Fibroblast of villous mesenchyme (primary cell): ENCODE measurements at regions not wholly inside any gene's neighbourhood (a gene's known extent, or its start where the extent isn't known, plus 50 kb on each side); places are given as distances from the start of the nearest gene placed in this dataset.

Source experiments
- DNase-seq: peaks from one replicate; pipeline ENCODE4 v3.0.0-alpha.2; 2010; ENCODE audit warnings: low read depth
- H3K4me3 ChIP-seq: 2 replicates; pipeline ENCODE4 v1.5.1; 2011; ENCODE audit warnings: low read depth, mild to moderate bottlenecking, low read length
- CTCF ChIP-seq: IDR thresholded peaks from 2 replicates; pipeline ENCODE4 v1.5.1; 2012; ENCODE audit warnings: low read depth, mild to moderate bottlenecking, low read length; ENCODE audit not compliant: insufficient read depth

- no peak for DNase-seq
- TF ChIP-seq CTCF = no peak
- H3K4me3 ChIP-seq = no peak overlapping the region
Measured at GRCh38 chr2:234198976-234199375, 148.5 kb downstream of the SPP2 start.

DNA sequence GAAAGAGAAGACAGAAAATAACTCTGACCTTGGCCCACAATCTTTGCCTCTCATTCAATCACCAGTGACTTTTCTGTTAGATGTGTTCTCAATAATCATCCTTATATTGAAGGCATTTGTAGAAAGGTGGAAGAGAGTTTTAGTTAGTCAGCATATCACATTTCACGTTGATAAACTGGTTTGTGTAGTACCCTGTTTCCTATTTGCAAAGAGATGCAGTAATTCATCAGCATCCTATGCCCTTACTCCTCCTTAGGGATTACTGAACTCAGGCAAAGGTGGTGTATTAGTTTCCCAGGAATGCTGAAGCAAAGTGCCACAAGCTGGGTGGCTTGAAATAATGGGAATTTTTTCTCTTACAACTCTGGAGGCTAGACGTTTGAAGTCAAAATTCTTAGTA, 145.0 kb downstream of the SPP2 start:
- no peak for DNase-seq
- H3K4me3 ChIP-seq = no peak overlapping the region
- TF ChIP-seq CTCF = no peak

DNA sequence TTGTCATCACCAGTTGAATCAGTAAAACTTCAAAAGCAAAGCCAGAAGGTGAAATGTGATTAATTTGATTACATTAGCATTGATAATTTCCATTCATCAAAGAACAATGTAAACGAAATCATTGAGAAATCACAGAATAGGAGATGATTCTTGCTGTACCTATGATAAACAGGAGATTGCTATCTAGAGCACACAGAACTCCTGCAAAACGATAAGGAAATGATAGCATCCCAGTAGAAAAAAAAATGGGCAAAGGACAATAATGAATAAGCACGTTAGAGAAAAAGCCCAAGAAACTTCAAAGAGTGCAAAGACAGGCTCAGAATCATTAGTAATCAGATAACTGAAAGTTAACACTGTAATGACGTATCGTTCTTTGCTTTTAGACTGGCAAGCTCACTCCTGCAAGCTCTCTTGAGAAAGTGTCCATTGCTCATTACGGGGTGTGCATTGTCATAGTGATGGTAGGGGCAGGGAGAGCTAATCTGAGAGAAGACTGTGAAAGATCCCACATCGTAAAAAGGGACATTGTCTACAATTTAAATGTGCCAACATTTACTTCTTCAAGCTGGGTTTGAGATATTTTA, 143.6 kb downstream of the SPP2 start:
- H3K4me3 ChIP-seq = no peak overlapping the region
- TF ChIP-seq CTCF = no peak
- DNase-seq = no peak

- peak; percentile 6 for DNase-seq
- TF ChIP-seq CTCF = no peak
Measured at GRCh38 chr2:234191819-234192407, 141.4 kb downstream of the SPP2 start.

GRCh38 chr2:234189786-234190300, 139.3 kb downstream of the SPP2 start:
- no peak for DNase-seq
- no peak for TF ChIP-seq CTCF
- H3K4me3 ChIP-seq = no peak overlapping the region

More at GRCh38 chr2:234191819-234192407, 141.4 kb downstream of the SPP2 start:
- no peak overlapping the region for H3K4me3 ChIP-seq

DNA sequence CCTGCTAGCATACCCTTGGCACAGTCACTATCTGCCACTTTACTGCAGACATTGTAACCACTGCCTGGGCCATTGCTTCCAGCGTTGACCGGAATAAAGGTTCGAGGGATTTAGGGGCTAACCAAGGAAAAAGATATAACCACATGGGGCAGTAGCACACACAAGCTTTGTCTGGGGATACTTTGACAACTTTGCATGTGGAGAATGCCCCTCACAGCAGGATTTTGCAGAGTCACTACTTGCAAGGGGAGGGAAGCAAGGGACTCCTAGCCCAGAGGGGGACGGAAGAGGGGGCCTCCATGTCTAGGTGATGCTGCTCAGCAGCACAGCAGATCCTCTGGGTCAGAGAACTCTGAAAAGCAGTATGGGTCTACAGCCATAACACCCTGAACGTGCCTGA, 138.7 kb downstream of the SPP2 start:
- H3K4me3 ChIP-seq = no peak overlapping the region
- no peak for TF ChIP-seq CTCF
- no peak for DNase-seq
